ENCODE measurements at regions not wholly inside any gene's neighbourhood (a gene's known extent, or its start where the extent isn't known, plus 50 kb on each side); places are given as distances from the start of the nearest gene placed in this dataset.

DNA sequence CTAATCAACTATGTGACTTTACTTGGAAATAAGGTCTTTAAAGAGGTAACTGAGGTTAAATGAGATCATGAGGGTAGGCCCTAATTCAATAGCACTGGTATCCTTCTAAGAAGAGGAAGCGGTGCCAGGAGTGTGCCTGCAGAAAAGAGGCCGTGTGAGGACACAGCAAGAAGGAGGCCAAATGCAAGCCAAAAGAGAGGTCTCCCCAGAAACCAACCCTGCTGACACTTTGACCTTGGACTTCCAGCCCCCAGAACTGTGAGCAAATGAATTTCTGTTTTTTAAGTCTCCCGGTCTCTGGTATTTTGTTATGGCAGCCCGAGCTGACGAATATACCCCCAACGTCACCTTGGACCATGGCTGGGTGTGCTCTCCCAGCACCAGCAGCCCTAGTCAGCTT, 257.5 kb upstream of the NCKAP5 start:
- H3K4me3 ChIP-seq, result no peak overlapping the region
- H3K9me3 ChIP-seq, result no peaks in the 10 kb centered on the region
- 95 to 100% methylated on average over 1 to 6 of the region's 6 CpGs for WGBS, 2 donors (ENCODE audit: low coverage in 1 of 2)
- TF ChIP-seq POLR2AphosphoS5 (IDR thresholded peaks at IDR 0.05), result no peak
- TF ChIP-seq EP300 (IDR thresholded peaks at IDR 0.05), result no peak
- TF ChIP-seq POLR2A (IDR thresholded peaks at IDR 0.05), result no peak
- TF ChIP-seq, protein P1, sequence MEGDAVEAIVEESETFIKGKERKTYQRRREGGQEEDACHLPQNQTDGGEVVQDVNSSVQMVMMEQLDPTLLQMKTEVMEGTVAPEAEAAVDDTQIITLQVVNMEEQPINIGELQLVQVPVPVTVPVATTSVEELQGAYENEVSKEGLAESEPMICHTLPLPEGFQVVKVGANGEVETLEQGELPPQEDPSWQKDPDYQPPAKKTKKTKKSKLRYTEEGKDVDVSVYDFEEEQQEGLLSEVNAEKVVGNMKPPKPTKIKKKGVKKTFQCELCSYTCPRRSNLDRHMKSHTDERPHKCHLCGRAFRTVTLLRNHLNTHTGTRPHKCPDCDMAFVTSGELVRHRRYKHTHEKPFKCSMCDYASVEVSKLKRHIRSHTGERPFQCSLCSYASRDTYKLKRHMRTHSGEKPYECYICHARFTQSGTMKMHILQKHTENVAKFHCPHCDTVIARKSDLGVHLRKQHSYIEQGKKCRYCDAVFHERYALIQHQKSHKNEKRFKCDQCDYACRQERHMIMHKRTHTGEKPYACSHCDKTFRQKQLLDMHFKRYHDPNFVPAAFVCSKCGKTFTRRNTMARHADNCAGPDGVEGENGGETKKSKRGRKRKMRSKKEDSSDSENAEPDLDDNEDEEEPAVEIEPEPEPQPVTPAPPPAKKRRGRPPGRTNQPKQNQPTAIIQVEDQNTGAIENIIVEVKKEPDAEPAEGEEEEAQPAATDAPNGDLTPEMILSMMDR (IDR thresholded peaks at IDR 0.05), result no peak
- H3K27ac ChIP-seq, result no peak overlapping the region
- H3K36me3 ChIP-seq, result no peaks in the 10 kb centered on the region
- ATAC-seq, result no peak
- no peaks in the 10 kb centered on the region for H3K4me1 ChIP-seq
- no peaks in the 10 kb centered on the region for H3K27me3 ChIP-seq

DNA sequence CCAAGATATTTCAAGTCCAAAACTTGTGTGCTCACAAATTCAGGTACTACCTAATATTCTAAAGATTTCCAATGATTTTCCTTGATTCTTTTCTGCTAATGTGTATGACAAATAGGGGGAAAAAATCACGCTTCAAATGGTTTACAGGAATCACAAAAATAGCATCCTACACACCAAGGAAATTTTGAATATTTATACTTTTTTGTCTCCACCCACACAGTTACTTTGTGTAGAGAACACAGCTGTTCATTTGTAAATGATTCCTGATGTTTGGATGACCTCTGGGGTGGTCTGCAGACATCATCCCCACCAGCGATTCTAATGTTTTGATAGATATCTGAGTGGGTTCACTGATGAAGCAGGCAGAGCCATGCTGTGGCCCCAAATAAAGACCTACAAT, 260.6 kb upstream of the NCKAP5 start:
- 31 to 56% methylated on average over 2 of the region's 2 CpGs for WGBS, 2 donors (ENCODE audit: low coverage in 1 of 2)
- H3K4me3 ChIP-seq, result no peak overlapping the region
- no peaks in the 10 kb centered on the region for H3K27me3 ChIP-seq
- no peaks in the 10 kb centered on the region for H3K36me3 ChIP-seq
- no peak for ATAC-seq
- H3K9me3 ChIP-seq, result no peaks in the 10 kb centered on the region
- TF ChIP-seq, protein P1 (IDR thresholded peaks at IDR 0.05), result no peak
- TF ChIP-seq POLR2A (IDR thresholded peaks at IDR 0.05), result no peak
- TF ChIP-seq EP300 (IDR thresholded peaks at IDR 0.05), result no peak
- TF ChIP-seq POLR2AphosphoS5 (IDR thresholded peaks at IDR 0.05), result no peak
- H3K4me1 ChIP-seq, result no peaks in the 10 kb centered on the region
- no peak overlapping the region for H3K27ac ChIP-seq

DNA sequence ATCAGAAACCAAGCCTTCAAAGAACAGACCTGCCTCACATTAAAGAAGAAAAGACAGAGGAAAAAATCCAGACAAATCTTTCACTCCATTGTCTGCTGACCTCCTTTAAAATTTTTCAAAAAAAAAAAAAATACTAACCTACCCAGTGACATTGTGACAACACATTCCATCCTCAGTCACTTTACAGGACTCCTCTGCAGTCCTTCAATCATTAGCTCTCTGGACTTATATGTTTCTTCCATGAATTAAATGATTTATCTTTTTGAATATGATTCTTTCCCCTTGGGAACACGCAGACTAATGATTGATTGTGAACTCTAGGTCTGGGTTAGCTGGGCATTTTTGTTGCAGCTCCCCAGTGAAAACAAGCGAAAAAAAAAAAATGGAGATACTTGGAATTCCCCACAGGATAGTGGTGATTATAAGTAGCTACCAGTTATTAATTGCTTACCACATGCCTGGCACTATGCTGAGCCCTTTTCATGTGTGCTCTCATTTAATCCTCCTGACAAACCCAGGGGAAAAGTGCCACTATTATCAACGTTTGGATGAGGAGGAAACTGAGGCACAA, 261.3 kb upstream of the NCKAP5 start:
- 19 to 31% methylated on average over 2 to 3 of the region's 3 CpGs for WGBS, 2 donors (ENCODE audit: low coverage in 1 of 2)
- Histone ChIP-seq H3K36me3 (no peaks in the 10 kb centered on the region), H3K4me3 (no peak overlapping the region), H3K4me1 (no peaks in the 10 kb centered on the region), H3K9me3 (no peaks in the 10 kb centered on the region), H3K27ac (no peak overlapping the region), H3K27me3 (no peaks in the 10 kb centered on the region)
- TF ChIP-seq EP300 (IDR thresholded peaks at IDR 0.05) (no peak), POLR2A (IDR thresholded peaks at IDR 0.05) (no peak), POLR2AphosphoS5 (IDR thresholded peaks at IDR 0.05) (no peak)
- TF ChIP-seq, protein P1 (IDR thresholded peaks at IDR 0.05), result no peak
- no peak for ATAC-seq

DNA sequence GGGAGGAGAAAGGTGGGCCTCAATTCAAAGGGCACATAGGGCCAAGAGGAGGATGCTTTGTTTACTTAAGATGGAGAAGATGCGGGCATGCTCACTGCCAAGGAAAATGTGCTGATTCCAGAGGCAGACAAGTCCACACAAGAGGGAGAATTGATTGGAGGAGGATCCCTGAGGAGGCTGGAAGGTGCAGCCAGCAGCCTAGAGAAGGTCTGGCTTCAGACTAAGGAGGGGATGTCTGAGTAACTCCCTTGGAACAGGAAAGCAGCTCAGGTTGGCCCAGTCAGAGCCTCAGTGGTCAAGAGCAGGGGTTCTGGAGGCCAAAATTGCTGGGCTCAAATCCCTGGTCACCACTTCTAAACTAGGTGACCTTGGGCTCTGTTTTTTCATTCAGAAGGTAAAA, 265.5 kb upstream of the NCKAP5 start:
- WGBS, 2 donors (ENCODE audit: low coverage in 1 of 2), result 81 to 100% methylated on average over 1 of the region's 1 CpG
- Histone ChIP-seq H3K9me3 (no peaks in the 10 kb centered on the region), H3K36me3 (no peaks in the 10 kb centered on the region), H3K4me3 (no peak overlapping the region), H3K27ac (no peak overlapping the region), H3K4me1 (no peaks in the 10 kb centered on the region), H3K27me3 (no peaks in the 10 kb centered on the region)
- ATAC-seq, result no peak
- no peak for TF ChIP-seq POLR2AphosphoS5 (IDR thresholded peaks at IDR 0.05)
- TF ChIP-seq EP300 (IDR thresholded peaks at IDR 0.05), result no peak
- TF ChIP-seq, protein P1 (IDR thresholded peaks at IDR 0.05), result no peak
- TF ChIP-seq POLR2A (IDR thresholded peaks at IDR 0.05), result no peak

DNA sequence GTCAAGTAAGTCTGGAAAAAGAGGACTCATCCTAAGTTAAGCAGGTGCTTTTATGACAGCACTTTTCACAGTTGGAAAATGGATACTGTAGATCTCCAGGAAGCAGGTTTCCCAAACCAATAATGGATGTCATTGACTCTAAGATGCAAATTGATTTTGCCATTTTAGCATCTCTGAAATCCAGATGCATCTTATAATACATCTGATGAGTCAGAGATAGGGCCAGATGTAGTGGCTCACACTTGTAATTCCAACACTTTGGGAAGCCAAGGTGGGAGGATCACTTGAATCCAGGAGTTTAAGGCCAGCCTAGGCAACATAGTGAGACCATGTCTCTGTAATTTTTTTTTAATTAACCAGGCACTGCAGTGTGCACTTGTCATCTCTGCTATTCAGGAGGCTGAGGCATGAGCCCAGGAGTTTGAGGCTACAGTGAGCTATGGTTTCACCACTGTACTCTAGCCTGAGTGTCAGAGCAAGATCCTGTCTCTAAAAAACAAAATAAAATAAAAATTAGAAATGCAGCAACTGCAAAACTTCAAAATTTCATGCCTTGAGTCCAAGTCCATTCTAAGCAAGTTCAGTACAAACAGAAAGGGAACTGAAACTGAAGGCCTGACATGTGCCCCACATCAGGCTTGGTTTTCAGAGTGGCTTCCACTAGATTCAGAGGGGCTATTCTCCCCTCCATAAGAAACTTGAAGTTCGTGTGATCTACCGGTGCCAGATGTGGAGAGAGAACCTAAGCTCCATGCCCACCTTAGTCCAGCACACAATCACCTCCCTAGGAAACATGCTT, 267.8 kb upstream of the NCKAP5 start:
- no peak for TF ChIP-seq POLR2AphosphoS5 (IDR thresholded peaks at IDR 0.05)
- TF ChIP-seq, protein P1 (IDR thresholded peaks at IDR 0.05), result no peak
- TF ChIP-seq EP300 (IDR thresholded peaks at IDR 0.05), result no peak
- no peak for TF ChIP-seq POLR2A (IDR thresholded peaks at IDR 0.05)

More for the DNA sequence above, 267.8 kb upstream of the NCKAP5 start:
- Histone ChIP-seq H3K27ac (no peak overlapping the region), H3K9me3 (no peaks in the 10 kb centered on the region), H3K36me3 (no peaks in the 10 kb centered on the region), H3K27me3 (no peaks in the 10 kb centered on the region), H3K4me1 (no peaks in the 10 kb centered on the region), H3K4me3 (no peak overlapping the region)
- WGBS, 2 donors (ENCODE audit: low coverage in 1 of 2), result 100% methylated on average over 2 of the region's 2 CpGs; no CpG with 5 or more reads in 1 of the 2 donors
- ATAC-seq, result no peak

Measured in gastroesophageal sphincter (tissue), 4 donors.